ENCODE measurements at regions not wholly inside any gene's neighbourhood (a gene's known extent, or its start where the extent isn't known, plus 50 kb on each side); places are given as distances from the start of the nearest gene placed in this dataset.

GRCh38 chr20:41889126-41889843 is 271.1 kb upstream of the CHD6 start:
- no peak for DNase-seq (ENCODE audit: low read depth in 4 of 4, low spot score in 3 of 4)

- DNase-seq (ENCODE audit: low read depth in 4 of 4, low spot score in 3 of 4) = no peak
These were observed 270.3 kb upstream of the CHD6 start for GRCh38 chr20:41888434-41888833.

GRCh38 chr20:41887500-41887899 is 269.3 kb upstream of the CHD6 start:
- no peak for DNase-seq (ENCODE audit: low read depth in 4 of 4, low spot score in 3 of 4)

- DNase-seq (ENCODE audit: low read depth in 4 of 4, low spot score in 3 of 4) = no peak
These were observed 263.4 kb upstream of the CHD6 start for GRCh38 chr20:41881466-41882046.

GRCh38 chr20:41879123-41879522 is 260.9 kb upstream of the CHD6 start:
- no peak for DNase-seq (ENCODE audit: low read depth in 4 of 4, low spot score in 3 of 4)

GRCh38 chr20:41877911-41878310 is 259.7 kb upstream of the CHD6 start:
- DNase-seq (ENCODE audit: low read depth in 4 of 4, low spot score in 3 of 4) = no peak

- no peak for DNase-seq (ENCODE audit: low read depth in 4 of 4, low spot score in 3 of 4)
These were observed 256.5 kb upstream of the CHD6 start for GRCh38 chr20:41874658-41875057.

- DNase-seq (ENCODE audit: low read depth in 4 of 4, low spot score in 3 of 4) = no peak
These were observed 254.8 kb upstream of the CHD6 start for GRCh38 chr20:41872930-41873329.

GRCh38 chr20:41870869-41871462 is 252.8 kb upstream of the CHD6 start:
- no peak for DNase-seq (ENCODE audit: low read depth in 4 of 4, low spot score in 3 of 4)

GRCh38 chr20:41869261-41869660 is 251.1 kb upstream of the CHD6 start:
- no peak for DNase-seq (ENCODE audit: low read depth in 4 of 4, low spot score in 3 of 4)

- no peak for DNase-seq (ENCODE audit: low read depth in 4 of 4, low spot score in 3 of 4)
These were observed 247.8 kb upstream of the CHD6 start for GRCh38 chr20:41865938-41866337.

- no peak for DNase-seq (ENCODE audit: low read depth in 4 of 4, low spot score in 3 of 4)
These were observed 244.3 kb upstream of the CHD6 start for GRCh38 chr20:41862476-41862875.

GRCh38 chr20:41861772-41862422 is 243.7 kb upstream of the CHD6 start:
- no peak for DNase-seq (ENCODE audit: low read depth in 4 of 4, low spot score in 3 of 4)

GRCh38 chr20:41854765-41855164 is 236.6 kb upstream of the CHD6 start:
- no peak for DNase-seq (ENCODE audit: low read depth in 4 of 4, low spot score in 3 of 4)

GRCh38 chr20:41853806-41854205 is 235.6 kb upstream of the CHD6 start:
- DNase-seq (ENCODE audit: low read depth in 4 of 4, low spot score in 3 of 4) = no peak

- no peak for DNase-seq (ENCODE audit: low read depth in 4 of 4, low spot score in 3 of 4)
These were observed 230.0 kb upstream of the CHD6 start for GRCh38 chr20:41848180-41848579.

GRCh38 chr20:41837669-41838224 is 219.6 kb upstream of the CHD6 start:
- no peak for DNase-seq (ENCODE audit: low read depth in 4 of 4, low spot score in 3 of 4)

- DNase-seq (ENCODE audit: low read depth in 4 of 4, low spot score in 3 of 4) = no peak
These were observed 215.6 kb upstream of the CHD6 start for GRCh38 chr20:41833739-41834138.

- DNase-seq (ENCODE audit: low read depth in 4 of 4, low spot score in 3 of 4) = no peak
These were observed 212.5 kb upstream of the CHD6 start for GRCh38 chr20:41830702-41831101.

- DNase-seq (ENCODE audit: low read depth in 4 of 4, low spot score in 3 of 4) = no peak
These were observed 201.3 kb upstream of the CHD6 start for GRCh38 chr20:41819436-41819835.

GRCh38 chr20:41818991-41819390 is 200.8 kb upstream of the CHD6 start:
- no peak for DNase-seq (ENCODE audit: low read depth in 4 of 4, low spot score in 3 of 4)
